ENCODE measurements at regions not wholly inside any gene's neighbourhood (a gene's known extent, or its start where the extent isn't known, plus 50 kb on each side); places are given as distances from the start of the nearest gene placed in this dataset.

DNA sequence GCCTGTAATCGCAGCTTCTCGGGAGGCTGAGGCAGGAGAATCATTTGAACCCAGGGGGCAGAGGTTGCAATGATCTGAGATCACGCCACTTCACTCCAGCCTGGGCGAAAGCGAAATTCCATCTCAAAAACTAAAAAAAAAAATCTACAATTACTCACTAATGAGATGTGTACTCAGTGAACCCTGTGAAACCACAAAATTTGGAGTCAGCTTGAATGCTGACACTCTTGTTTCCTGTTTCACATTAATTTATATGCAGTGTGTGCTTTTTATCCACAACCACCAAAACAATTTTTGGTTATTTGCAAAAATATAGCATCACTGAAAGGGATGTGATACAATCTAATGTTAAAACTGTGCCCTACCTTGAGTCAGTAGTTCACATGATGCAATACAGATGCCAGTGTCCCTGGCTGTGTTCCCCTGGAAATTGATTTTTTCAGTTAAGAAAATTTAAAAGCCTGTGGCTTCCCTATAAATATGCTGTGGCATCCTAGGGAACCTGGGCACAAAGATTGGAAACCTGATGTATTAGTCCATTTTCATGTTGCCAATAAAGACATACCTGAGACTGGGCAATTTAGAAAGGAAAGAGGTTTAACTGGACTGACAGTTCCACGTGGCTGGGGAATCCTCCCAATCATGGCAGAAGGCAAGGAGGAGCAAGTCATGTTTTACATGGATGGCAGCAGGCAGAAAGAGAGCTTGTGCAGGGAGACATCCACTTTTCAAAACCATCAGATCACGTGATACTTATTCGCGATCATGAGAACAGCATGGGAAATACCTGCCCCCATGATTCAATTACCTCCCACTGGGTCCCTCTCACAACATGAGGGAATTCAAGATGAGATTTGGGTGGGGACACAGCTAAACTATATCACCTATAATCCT lies 337.5 kb upstream of the NT5C1B start:
- no peak for DNase-seq

DNA sequence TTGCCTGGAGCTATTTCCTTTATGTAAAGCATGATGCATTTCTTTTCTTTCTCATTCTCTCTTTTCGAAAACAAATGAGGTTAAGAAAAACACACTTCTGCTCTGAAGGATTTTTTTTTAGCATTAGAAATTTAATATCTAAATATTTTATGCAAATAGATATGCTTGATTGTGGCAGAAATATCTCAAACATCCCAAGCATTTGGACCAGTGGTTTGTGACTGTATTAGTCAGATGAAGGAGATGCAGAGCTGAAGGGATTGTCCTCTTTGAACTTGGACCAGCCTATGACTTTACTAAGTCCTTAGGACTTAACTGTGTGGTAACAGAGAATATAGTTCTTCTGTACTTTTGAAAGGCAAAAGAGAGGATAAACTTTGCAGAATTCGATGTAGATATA lies 335.9 kb upstream of the NT5C1B start:
- DNase-seq: no peak

DNA sequence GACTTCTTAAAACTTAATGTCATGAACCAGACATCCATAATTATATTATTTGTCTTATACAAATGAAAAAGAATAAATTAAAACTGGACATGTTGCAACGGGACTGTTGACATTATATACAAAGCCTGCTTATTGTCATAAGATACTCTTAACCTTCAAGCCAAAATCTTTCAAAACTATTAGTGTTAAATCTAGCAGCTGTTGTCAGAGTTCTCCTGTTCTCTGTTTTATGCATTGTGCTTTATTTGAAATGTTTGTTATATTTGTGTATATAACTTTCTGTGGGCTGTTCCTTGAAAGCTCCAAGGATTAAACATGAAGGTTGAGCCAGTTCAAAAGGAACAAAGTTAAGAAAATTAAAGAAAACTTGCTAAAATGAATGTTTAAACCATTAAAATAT lies 335.5 kb upstream of the NT5C1B start:
- peak; percentile 18 for DNase-seq

DNA sequence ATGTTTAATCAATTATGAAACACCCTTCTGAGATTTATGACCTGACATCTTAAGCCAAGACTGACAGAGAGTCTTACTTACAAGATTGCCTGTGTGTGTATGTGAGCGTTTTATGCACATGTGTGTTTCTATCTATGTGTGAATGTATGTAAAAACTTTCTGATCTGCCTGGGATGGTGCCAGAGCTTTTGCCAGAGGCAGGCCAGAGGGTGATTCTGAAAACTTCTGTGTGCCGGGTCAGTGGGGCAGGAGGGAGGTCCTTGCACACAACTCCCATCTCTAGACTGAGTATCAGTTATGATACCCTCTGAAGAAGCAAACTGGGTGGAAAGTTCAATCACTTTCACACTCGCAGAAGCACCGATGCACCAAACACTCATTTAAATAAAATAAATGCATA lies 335.0 kb upstream of the NT5C1B start:
- no peak for DNase-seq

DNA sequence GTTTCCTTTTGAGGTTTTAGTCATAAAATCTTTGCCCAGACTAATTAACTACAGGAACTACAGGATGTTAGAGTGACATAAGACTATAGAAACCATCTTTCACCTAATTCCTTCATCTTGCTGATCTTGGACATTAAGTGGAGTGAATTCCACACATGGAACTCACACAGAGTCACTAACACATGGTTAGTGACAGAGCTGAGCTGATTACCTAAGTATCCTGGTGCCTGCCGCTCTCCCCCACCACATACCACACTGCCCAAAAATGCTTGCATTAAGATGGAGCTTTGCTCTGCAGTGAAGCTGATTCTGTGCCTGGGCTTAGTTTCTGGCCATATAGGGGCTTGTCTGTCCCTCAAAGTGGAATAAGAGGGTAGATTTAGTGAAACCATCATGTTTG lies 332.9 kb upstream of the NT5C1B start:
- no peak for DNase-seq

DNA sequence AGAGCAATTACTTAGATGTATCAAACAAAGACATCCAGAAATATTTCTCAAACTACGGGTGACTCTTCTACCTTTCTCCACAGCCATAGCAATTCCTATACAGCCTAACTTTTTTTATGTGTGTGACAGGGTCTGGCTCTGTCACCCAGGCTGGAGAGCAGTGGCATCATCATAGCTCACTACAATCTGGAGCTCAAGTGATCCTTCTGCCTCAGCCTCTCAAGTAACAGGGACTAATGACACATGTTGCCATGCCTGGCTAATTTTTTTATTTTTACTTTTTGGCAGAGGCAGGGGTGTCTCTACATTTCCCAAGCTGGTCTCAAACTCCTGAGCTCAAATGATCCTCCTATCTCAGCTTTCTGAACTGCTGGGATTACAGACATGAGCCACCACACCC lies 328.9 kb upstream of the NT5C1B start:
- DNase-seq: no peak

DNA sequence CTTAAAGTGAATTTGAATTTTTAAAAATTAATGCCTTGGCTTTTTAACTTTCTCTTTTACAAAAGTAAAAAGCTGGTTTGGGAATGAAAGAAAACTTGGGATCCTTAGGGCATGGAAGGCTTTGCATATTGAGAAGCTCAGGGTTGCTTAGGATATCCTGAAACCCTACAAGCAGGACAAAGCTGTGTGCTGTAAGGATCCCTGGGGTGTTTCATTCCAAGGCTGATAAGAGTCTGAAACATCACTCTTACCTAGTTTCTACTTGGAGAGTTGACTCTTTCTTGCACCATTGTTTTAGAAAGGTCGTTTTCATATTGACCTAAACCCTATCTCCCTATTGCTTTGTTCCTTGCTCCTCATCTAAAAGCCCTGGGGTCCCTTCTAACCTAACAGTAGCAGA lies 325.9 kb upstream of the NT5C1B start:
- no peak for DNase-seq

DNA sequence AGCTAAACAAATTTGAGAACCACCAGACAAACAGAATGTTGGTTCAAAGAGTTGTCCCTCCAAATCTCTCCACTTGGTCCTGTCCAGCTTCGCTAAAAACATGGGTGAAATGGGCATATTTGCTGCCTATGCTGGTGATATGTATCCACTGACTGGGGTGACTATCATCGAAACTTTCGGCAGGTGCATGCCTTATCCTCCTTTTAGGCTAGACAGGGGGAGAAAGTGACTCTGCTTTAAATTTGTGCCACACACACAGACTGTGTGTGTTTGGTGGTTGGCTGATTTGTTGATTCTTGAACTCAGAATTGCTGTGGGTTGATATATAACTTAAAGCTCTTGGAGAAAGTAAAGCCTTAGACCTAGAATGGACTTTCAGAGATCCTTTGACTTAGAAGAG lies 324.1 kb upstream of the NT5C1B start:
- no peak for DNase-seq

DNA sequence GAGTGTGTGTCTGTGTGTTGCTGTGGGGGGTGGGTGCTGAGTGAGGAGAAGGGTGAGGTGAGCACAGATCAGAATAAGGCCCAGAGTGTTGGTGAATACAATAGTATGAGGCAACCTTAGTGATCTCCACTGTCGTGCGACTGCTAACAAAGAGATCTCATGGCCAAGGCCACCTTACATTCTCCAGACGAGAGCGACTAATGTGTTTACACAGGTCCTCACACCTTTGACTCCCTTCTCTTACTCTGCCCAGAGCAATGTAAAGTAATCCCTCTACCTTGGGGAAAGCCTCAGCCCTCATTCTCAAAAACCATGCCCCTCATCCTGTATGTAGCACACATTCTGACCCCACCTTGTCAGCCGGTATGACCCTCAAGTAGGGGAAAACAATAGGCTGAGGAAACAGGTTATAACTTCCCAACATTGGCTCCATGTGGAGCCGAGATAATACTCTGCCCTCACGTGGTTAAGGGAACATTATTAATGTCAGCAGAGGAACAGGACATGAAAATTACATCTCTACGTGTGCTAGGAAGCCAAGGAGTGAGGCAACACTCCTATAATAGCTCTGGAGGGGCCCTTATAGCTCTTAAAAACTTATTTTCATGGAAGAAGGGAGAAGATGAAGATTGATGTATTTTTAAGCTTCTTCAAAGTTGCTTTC lies 323.0 kb upstream of the NT5C1B start:
- no peak for DNase-seq

DNA sequence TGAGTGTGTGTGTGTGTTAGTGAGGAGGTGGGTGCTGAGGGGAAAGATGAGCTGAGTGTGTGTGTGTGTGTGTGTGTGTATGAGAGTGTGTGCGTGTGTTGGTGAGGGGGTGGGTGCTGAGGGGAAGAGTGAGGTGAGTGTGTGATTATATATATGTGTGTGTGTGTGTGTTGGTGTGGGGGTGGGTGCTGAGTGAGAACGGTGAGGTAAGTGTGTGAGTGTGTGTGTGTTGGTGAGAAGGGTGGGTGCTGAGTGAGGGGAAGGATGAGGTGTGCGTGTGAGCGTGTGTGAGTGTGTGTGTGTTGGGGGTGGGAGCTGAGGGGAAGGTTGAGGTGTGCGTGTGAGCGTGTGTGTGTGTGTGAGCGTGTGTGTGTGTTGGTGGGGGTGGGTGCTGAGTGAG lies 322.0 kb upstream of the NT5C1B start:
- DNase-seq: no peak

DNA sequence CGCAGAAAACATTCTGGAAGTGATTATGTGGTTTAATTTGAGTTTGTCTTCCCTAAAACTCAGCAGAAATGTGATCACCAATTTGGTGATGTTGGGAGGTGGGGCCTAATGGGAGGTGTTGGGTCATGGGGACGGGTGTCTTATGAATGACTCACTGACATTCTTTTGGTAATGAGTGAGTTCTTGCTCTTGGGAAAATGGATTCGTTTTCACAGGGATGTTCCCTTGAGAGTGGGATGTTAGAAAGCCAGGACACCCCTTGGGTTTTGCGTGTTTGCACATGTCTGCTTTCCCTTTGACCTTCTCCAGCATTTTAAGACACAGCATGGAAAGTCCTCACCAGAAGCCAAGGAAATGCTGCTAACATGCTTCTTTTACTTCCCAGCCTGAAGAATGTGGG lies 321.5 kb upstream of the NT5C1B start:
- no peak for DNase-seq

DNA sequence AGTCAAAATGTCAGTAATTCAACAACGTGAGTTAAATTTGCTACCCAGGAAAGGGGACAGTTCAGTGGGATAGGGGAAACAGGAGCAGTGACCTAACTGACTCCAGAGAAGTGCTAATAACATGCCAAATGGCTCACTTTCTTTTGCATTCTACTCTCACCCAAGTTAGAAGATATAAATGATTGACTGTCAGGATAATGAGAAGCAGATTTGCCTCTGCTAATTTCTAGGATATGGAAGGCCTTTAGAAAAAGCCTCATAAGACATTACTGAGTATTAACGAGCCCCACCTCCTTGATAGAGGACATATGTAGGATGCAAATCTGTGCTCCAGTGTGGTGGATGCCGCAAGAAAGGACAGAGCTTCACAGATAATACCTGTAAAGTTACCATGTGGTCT lies 318.6 kb upstream of the NT5C1B start:
- DNase-seq: no peak

DNA sequence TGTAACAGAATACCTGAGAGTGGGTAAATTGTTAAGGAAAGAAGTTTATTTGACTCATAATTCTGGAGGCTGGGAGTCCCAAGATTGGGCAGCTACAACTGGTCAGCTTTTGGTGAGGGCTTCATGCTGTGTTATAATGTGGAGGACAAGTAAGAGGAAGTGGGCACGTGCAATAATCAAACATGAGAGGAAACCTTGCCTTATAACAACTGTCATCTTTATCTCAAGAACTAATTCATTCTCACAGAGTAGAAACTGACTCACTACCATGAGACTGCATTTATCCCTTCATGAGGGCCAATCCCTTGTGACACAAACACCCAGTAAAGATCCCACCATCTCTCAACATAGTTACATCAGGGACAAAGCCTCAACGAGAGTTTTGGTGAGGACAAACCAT lies 318.1 kb upstream of the NT5C1B start:
- no peak for DNase-seq

DNA sequence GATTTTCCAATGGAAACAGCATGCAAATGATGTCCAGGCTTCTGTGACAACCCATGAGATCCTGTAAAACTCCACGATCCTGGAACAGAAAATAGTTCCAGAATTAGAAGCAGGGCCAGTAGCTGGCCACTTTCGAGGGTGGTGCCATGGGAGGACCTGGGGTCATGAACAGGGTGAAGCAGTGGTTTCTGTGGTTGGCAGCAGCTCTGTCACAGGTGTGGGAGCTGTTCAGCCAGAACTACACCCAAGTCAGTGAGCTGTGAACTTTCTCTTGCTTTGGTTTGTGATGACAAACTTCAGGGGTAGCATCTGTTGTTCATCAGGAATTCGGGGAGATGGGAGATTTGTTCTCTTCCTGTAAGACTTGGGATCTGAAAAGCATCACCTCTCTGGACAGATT lies 314.4 kb upstream of the NT5C1B start:
- no peak for DNase-seq

DNA sequence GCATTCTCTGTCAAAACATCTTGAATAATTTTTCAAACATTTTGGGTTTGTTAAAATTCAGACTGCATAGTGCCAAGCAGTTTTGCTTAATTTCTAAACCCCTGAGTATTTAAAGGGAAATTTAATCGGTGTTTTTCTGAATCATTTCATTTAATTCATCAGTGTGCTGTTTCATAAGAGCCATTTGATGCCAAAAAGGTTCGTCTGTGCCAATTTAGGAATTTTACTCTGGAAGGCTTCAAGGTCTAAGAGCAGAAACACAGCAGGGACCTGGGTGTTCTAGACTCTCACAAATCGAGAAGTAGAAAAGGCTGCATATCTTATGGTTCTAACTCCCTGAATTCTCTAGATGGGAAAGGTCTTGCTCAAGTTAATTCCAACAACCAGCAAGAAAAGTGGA lies 311.9 kb upstream of the NT5C1B start:
- DNase-seq: no peak

DNA sequence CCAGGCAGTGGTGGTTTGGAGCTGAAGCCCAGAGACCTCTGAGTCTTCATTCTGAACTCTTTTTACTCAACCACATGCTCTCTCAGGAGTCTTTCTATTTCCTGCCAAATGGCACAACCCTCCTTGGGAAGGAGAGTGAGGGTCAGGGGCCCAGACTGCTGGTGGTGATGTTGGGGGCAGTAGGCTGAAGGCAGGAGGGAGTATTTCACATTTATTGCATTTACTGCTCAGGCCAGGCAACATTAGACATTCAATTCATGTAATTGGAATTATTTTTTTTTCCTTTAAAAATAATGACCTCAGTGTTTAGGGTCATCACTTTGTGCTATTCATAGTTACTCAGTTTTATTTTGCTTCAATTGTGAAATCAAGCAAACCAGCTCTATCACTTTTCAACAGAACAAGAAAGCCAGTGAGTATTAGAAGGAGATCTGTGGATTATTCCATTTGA lies 311.3 kb upstream of the NT5C1B start:
- DNase-seq: no peak

DNA sequence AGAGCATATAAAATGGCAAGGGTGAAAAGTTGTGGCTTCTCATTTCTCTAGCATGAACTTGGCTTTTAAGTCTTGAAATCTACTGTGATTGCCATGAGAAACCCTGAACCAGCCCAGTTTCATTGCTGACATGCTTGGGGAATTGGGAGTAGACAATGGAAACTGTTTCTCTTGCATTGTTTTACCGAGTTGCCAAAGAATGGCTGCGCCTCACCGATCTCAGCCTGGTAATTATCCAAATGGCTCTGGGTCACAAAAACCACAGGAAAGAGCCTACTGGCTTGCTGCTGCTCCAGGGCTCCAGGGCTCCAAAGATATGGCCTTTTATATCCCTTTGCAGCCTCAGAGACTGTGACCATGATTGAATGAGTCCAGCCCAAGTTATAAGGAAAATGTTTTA lies 310.4 kb upstream of the NT5C1B start:
- no peak for DNase-seq

DNA sequence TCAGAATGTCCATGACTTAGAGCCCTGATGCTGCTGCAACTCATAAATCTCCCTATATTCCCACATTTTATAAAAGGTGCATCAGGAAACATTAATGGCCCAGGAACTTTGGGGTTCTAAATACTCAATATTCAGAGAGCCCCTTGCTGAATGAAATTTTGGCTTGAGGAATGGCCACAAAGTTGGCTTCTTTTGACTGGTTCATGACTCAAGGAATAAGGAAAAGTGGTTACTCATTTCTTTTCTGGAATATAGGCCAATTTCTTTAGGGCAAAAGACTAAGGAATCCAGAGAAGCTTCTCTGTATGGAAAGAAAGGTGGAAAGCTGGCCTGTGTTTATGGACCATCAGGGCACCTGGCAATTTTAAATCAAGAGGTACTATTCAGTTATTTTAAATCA lies 308.9 kb upstream of the NT5C1B start:
- no peak for DNase-seq

DNA sequence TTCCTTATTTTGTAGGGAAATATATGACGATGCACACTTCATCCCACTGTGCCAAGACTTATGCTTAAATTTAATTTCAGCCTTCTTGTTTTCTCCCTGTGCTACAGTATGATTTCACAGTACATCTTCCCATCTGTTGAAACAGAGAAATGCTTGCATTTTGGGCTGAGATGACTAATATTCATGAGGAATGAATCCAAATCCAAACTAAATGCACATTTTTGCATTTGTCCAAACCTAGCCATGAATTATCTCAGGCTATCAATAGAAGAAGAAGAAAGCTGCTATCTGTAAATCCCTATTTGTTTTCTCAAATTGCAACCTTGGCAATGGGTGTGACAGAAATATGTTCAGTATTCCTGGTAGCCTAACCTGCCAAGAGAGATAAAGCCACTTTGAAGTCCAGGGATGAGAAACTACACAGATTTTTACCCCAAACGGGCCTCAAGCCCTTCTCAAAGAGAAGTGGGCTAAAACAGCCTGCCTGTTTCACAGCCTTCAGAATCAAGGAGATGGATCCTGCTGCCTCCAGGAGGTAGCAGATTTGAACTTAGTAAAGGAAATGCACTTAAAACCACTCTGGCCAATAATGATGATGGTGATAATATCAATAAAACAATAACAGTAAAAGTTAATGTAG lies 306.9 kb upstream of the NT5C1B start:
- no peak for DNase-seq

DNA sequence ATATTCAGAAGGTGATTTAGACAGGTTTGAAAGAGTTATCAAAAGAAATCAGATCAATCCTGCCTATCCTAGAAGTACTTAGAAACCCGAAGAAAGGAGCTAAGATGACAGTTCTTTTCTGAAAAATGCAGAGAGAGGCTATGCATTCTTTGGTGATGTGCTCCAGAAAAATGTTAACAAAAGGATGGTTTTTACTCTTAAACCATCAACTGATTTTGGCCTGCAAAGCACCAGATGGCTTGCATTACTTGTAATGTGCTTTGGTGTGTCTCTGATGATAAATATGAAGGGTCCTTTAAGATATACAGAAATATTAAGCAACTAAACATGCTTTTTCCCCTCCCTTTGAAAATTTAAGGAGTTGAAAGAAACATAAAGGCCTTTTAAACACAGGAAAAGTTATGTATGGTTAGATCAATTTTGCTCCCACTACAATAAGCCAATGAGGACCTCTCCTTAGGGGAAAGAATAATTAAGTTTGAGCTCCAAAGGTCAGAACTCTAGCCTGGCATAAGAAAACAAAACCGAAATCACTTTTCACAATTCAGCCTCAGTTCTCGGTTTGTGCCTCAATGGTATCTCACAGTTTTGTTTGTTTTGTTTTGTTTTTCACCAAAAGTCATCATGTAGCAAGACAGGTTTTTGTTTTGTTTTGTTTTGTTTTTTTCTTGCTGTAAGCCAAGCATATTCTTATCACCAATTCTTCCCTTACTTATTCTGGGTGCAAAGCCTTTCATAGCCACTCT lies 302.4 kb upstream of the NT5C1B start:
- DNase-seq: no peak

DNA sequence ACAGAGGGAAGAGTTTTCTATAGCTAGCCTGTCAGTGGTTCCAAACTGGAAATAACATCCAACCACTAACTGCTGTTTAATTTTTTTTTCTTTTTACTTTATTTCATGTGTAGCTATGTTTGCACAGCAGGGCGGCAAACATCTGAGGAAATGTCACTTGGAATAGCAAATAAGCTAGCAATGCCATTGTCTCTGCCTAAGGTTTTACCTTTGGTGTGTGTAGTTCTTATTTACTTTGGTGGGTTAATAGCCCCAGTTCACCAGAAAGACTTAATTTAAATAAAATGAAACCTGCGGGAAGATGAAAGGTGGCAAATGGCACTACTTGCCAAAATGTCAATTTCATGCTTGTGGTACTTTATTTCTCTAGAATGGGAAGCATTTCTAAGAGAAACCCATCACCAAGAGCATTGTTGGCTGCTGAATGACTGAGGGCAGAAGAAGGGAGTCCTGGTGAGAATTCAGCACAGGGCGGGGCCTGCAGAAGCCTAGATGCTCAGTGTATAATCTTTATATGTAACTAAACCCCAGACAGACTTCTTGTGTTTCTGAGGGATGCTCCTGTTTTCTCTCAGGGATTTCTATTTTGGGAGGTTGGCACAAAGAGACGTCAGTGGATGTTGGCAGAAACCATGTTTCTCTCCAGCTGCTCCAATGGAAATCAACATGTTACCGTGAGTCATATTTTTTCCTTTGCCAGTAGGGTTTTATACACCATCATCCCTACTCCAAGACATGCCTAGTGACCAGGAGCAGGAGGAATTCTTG lies 300.4 kb upstream of the NT5C1B start:
- DNase-seq: no peak

DNA sequence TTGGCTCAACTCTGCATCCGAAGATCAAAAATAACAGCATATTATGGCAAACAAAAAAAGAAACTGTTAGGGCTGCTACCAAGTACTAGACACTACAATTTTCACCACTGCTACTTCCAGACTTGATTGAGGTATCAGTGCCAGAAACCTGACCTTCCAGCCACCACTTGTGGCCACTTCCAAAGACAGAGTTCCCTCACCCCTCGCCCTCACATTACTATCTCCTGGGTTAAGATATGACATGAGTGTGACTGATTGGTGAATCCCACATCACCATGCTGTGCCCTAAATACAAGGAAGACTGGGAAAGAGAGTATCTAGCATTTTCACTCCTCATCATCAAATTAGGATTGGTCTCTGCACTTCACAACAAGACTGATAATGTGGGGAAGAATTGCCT lies 296.1 kb upstream of the NT5C1B start:
- no peak for DNase-seq
